HCT116 (cell line): ENCODE measurements at regions not wholly inside any gene's neighbourhood (a gene's known extent, or its start where the extent isn't known, plus 50 kb on each side); places are given as distances from the start of the nearest gene placed in this dataset.

Experiments
- ATAC-seq: fragments of 200-7000 bp; cut with Tn5 transposase; 2 replicates; pipeline ENCODE4 v1.9.1; 2020; ENCODE audit warnings: mild to moderate bottlenecking, moderate library complexity
- BruUV-seq: library from RNA; stranded (reverse); fragments of 400-500 nt; replicated peaks from 2 replicates; lab custom pipeline; 2021; lab: Mats Ljungman, UMichigan
- CTCF ChIA-PET: fragments of 300-600 bp; sonication (Branson Sonifier 250); formaldehyde crosslinking; loops from one replicate; lab custom pipeline; 2021; ENCODE audit warnings: antibody characterized with exemption; lab: Charles Lee
- POLR2A ChIA-PET: fragments of 300-600, 350-600 bp; sonication (Branson Sonifier 250); formaldehyde crosslinking; loops from one replicate; lab custom pipeline; 2021; ENCODE audit warnings: antibody characterized with exemption; lab: Charles Lee
- RAD21 ChIA-PET, 2 experiments: fragments of 300-600 bp; sonication (Branson Sonifier 250); formaldehyde crosslinking; loops; one replicate each; lab custom pipeline; 2023; ENCODE audit warnings: low total read pairs in 2 of 2; ENCODE audit not compliant: uncharacterized antibody in 2 of 2, unreplicated experiment in 2 of 2, low non-redundant PET in 1 of 2; lab: Charles Lee
- DNase-seq: peaks from one replicate; pipeline ENCODE4 v3.0.0-alpha.2; 2010; ENCODE audit warnings: low read depth, low spot score
- H2AFZ ChIP-seq: fragments of 200-600 bp; shearing (Covaris generic), sonication (generic); 2 replicates; pipeline ENCODE4 v1.6.1; 2017; ENCODE audit warnings: low read depth, mixed run types, mixed read lengths, antibody characterized with exemption, low read length; ENCODE audit not compliant: poor library complexity, severe bottlenecking
- H3K27ac ChIP-seq: 2 replicates; pipeline ENCODE4 v1.5.1; 2012; ENCODE audit warnings: low read depth, low read length
- H3K27me3 ChIP-seq: fragments of 200-600 bp; sonication (generic); 2 replicates; pipeline ENCODE4 v1.6.1; 2016; ENCODE audit warnings: mixed run types, low read length, mixed read lengths; ENCODE audit not compliant: insufficient read depth
- H3K36me3 ChIP-seq, 2 experiments: fragments of 200-500 bp in 1 of 2; fragments of 200-600 bp in 1 of 2; sonication (Bioruptor generic) in 1 of 2; sonication (generic) in 1 of 2; 2 replicates each; pipeline versions ENCODE4 v1.5.1 to v1.6.1; 2014 to 2016; ENCODE audit warnings: low read length in 2 of 2, inconsistent platforms in 1 of 2, mixed read lengths in 1 of 2, mixed run types in 1 of 2; ENCODE audit not compliant: insufficient read depth in 2 of 2, control insufficient read depth in 1 of 2
- H3K4me1 ChIP-seq, 2 experiments: fragments of 200-600 bp in 1 of 2; sonication (generic) in 1 of 2; 2 replicates each; pipeline versions ENCODE4 v1.5.1 to v1.6.1; 2012 to 2017; ENCODE audit warnings: low read length in 2 of 2, inconsistent platforms in 1 of 2, mild to moderate bottlenecking in 1 of 2, mixed read lengths in 1 of 2, mixed run types in 1 of 2, moderate library complexity in 1 of 2; ENCODE audit not compliant: insufficient read depth in 2 of 2, control insufficient read depth in 1 of 2
- H3K4me2 ChIP-seq: fragments of 200-600 bp; sonication (generic); 2 replicates; pipeline ENCODE4 v1.6.1; 2017; ENCODE audit warnings: mixed run types, low read length, mixed read lengths
- H3K4me3 ChIP-seq, 2 experiments: fragments of 200-600 bp in 1 of 2; sonication (generic) in 1 of 2; replicated peaks in 1 of 2; 2 replicates each; pipeline ENCODE4 v1.5.1; 2011 to 2016; ENCODE audit warnings: low read length in 2 of 2, control low read depth in 1 of 2, low read depth in 1 of 2, mild to moderate bottlenecking in 1 of 2, mixed read lengths in 1 of 2, mixed run types in 1 of 2
- H3K79me2 ChIP-seq: fragments of 200-600 bp; sonication (generic); 2 replicates; pipeline ENCODE4 v1.6.1; 2017; ENCODE audit warnings: mild to moderate bottlenecking, mixed run types, low read length, moderate library complexity, mixed read lengths; ENCODE audit not compliant: insufficient read depth
- H3K9ac ChIP-seq: fragments of 200-600 bp; sonication (generic); 2 replicates; pipeline ENCODE4 v1.6.1; 2016; ENCODE audit warnings: low read length, mixed read lengths
- H3K9me2 ChIP-seq: fragments of 200-600 bp; sonication (generic), shearing (Covaris generic); 2 replicates; pipeline ENCODE4 v1.6.1; 2017; ENCODE audit warnings: mixed run types, mild to moderate bottlenecking, moderate library complexity; ENCODE audit not compliant: insufficient read depth
- H3K9me3 ChIP-seq, 2 experiments: fragments of 200-500 bp in 1 of 2; fragments of 200-600 bp in 1 of 2; sonication (Bioruptor generic) in 1 of 2; sonication (generic) in 1 of 2; 2 replicates each; pipeline ENCODE4 v1.6.1; 2014 to 2017; ENCODE audit warnings: low read length in 2 of 2, mixed read lengths in 2 of 2, inconsistent platforms in 1 of 2, low read depth in 1 of 2, mild to moderate bottlenecking in 1 of 2, mixed run types in 1 of 2, moderate library complexity in 1 of 2; ENCODE audit not compliant: control insufficient read depth in 1 of 2, insufficient read depth in 1 of 2
- H4K20me1 ChIP-seq: fragments of 200-600 bp; sonication (generic), shearing (Covaris generic); 2 replicates; pipeline ENCODE4 v1.6.1; 2017; ENCODE audit warnings: mixed run types, mild to moderate bottlenecking, moderate library complexity; ENCODE audit not compliant: insufficient read depth
- CBX3 ChIP-seq: IDR thresholded peaks from 2 replicates; pipeline ENCODE4 v1.6.1; 2012; ENCODE audit warnings: low read depth
- CEBPB ChIP-seq: IDR thresholded peaks from 2 replicates; pipeline ENCODE4 v1.6.1; 2012; ENCODE audit warnings: low read depth
- CTCF ChIP-seq, 3 experiments: fragments of 200-600 bp in 1 of 3; sonication (generic) in 1 of 3; IDR thresholded peaks in 2 of 3; conservative IDR thresholded peaks in 1 of 3; 2 replicates each; pipeline ENCODE4 v1.5.1; 2012 to 2017; ENCODE audit warnings: low read depth in 2 of 3, low read length in 2 of 3, antibody characterized with exemption in 1 of 3, borderline replicate concordance in 1 of 3, control low read depth in 1 of 3, mild to moderate bottlenecking in 1 of 3, mixed read lengths in 1 of 3, mixed run types in 1 of 3, moderate library complexity in 1 of 3; ENCODE audit not compliant: insufficient read depth in 1 of 3
- EGR1 ChIP-seq: IDR thresholded peaks from 2 replicates; pipeline ENCODE4 v1.6.1; 2012; ENCODE audit warnings: low read depth
- ELF1 ChIP-seq: IDR thresholded peaks from 2 replicates; pipeline ENCODE4 v1.6.1; 2012; ENCODE audit warnings: low read depth, borderline replicate concordance
- EZH2 ChIP-seq: fragments of 200-600 bp; sonication (generic); IDR thresholded peaks from 2 replicates; pipeline ENCODE4 v1.6.1; 2017; ENCODE audit warnings: antibody characterized with exemption, mixed run types
- EZH2phosphoT487 ChIP-seq: fragments of 200-600 bp; IDR thresholded peaks from 2 replicates; pipeline ENCODE4 v1.6.1; 2018; ENCODE audit warnings: antibody characterized with exemption, borderline replicate concordance
- JUND ChIP-seq: IDR thresholded peaks from 2 replicates; pipeline ENCODE4 v1.6.1; 2012
- MAX ChIP-seq: IDR thresholded peaks from 2 replicates; pipeline ENCODE4 v1.6.1; 2012
- POLR2AphosphoS5 ChIP-seq: IDR thresholded peaks from 2 replicates; pipeline ENCODE4 v1.6.1; 2011; ENCODE audit warnings: mild to moderate bottlenecking, low read depth, low read length, moderate library complexity
- REST ChIP-seq: IDR thresholded peaks from 2 replicates; pipeline ENCODE4 v1.6.1; 2012; ENCODE audit warnings: low read depth
- SIN3A ChIP-seq: IDR thresholded peaks from 2 replicates; pipeline ENCODE4 v1.6.1; 2012; ENCODE audit warnings: low read depth
- SRF ChIP-seq: IDR thresholded peaks from 2 replicates; pipeline ENCODE4 v1.6.1; 2012; ENCODE audit warnings: low read depth
- TCF7L2 ChIP-seq: IDR thresholded peaks from 2 replicates; pipeline ENCODE4 v1.7.0; 2011; ENCODE audit warnings: borderline replicate concordance, inconsistent platforms; ENCODE audit not compliant: insufficient read depth, insufficient read length; ENCODE audit errors: extremely low read depth
- ZFX ChIP-seq: fragments of 450-650 bp; IDR thresholded peaks from 2 replicates; pipeline ENCODE4 v1.6.1; 2017
- ZNF274 ChIP-seq: fragments of 200-500 bp; sonication (Bioruptor generic); IDR thresholded peaks from 2 replicates; pipeline ENCODE4 v1.6.1; 2014; ENCODE audit warnings: mild to moderate bottlenecking, low read depth, low read length, inconsistent platforms
- intact Hi-C: fragments of 100-400 bp; cut with micrococcal nuclease; formaldehyde crosslinking; loops from 2 replicates; pipeline ENCODE4 v1.10.0; 2022
- TF ChIP-seq, protein P1 (sequence below): IDR thresholded peaks from 2 replicates; pipeline ENCODE4 v1.6.1; 2012
- TF ChIP-seq, protein P2 (sequence below): IDR thresholded peaks from 2 replicates; pipeline ENCODE4 v1.6.1; 2011; ENCODE audit warnings: mild to moderate bottlenecking, low read length, moderate library complexity; ENCODE audit not compliant: insufficient replicate concordance; ENCODE audit errors: extremely low read depth

DNA sequence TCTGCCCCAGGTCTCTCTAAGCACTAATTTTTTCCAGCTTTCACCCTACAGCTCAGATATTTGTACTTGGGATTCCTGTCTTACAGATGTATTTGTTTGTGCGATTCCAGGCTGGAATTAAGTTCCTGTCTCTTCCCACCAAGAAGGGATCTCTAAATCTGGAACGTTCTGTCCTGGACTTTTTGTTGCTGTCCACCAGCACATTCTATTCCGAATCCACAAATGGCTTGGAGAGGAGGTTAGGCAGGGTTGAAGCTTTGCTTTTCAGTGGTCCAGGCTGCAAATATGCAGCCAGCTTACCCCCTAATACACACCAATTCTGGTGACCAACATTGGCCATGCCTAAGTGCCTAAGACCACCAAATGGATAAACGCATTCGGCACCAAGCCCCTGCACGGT, 315.0 kb downstream of the TNS1 start:
- Histone ChIP-seq H2AFZ (no peak overlapping the region), H4K20me1 (no peaks in the 10 kb centered on the region), H3K36me3 (no peaks in the 10 kb centered on the region), H3K9me2 (no peaks in the 10 kb centered on the region), H3K79me2 (no peaks in the 10 kb centered on the region), H3K27ac (no peak overlapping the region), H3K4me2 (no peak overlapping the region), H3K4me1 (peaks cover 3 to 5% of the 10 kb centered on the region in 2 experiments; a peak in 3 of 4 replicates), H3K9me3 (no peaks in the 10 kb centered on the region), H3K4me3 (no peak overlapping the region), H3K9ac (no peak overlapping the region), H3K27me3 (peaks cover 20% of the 10 kb centered on the region)
- TF ChIP-seq, protein P1, sequence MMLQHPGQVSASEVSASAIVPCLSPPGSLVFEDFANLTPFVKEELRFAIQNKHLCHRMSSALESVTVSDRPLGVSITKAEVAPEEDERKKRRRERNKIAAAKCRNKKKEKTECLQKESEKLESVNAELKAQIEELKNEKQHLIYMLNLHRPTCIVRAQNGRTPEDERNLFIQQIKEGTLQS: no peak
- TF ChIP-seq ELF1 (no peak), JUND (no peak), EZH2phosphoT487 (no peak), SIN3A (no peak), TCF7L2 (no peak), POLR2AphosphoS5 (no peak), ZNF274 (no peak), MAX (no peak), EZH2 (no peak), ZFX (no peak), EGR1 (no peak), CBX3 (no peak), REST (no peak), CTCF (IDR thresholded peaks at IDR 0.05 in 2 of 3, conservative IDR thresholded peaks at IDR 0.05 in 1 of 3; ENCODE audit: borderline replicate concordance in 1 of 3, insufficient read depth in 1 of 3, low read depth in 2 of 3, low read length in 2 of 3) (no peak), CEBPB (no peak), SRF (no peak)
- TF ChIP-seq, protein P2, sequence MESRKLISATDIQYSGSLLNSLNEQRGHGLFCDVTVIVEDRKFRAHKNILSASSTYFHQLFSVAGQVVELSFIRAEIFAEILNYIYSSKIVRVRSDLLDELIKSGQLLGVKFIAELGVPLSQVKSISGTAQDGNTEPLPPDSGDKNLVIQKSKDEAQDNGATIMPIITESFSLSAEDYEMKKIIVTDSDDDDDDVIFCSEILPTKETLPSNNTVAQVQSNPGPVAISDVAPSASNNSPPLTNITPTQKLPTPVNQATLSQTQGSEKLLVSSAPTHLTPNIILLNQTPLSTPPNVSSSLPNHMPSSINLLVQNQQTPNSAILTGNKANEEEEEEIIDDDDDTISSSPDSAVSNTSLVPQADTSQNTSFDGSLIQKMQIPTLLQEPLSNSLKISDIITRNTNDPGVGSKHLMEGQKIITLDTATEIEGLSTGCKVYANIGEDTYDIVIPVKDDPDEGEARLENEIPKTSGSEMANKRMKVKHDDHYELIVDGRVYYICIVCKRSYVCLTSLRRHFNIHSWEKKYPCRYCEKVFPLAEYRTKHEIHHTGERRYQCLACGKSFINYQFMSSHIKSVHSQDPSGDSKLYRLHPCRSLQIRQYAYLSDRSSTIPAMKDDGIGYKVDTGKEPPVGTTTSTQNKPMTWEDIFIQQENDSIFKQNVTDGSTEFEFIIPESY: no peak
- CTCF ChIA-PET: no interaction called here
- RAD21 ChIA-PET: no interaction called here
- POLR2A ChIA-PET: no interaction called here
- ATAC-seq: no peak
- no TSS peak for BruUV-seq
- no peak for DNase-seq
- intact Hi-C loops: no loop called here
